ENCODE measurements at regions not wholly inside any gene's neighbourhood (a gene's known extent, or its start where the extent isn't known, plus 50 kb on each side); places are given as distances from the start of the nearest gene placed in this dataset.
"Not testable (repeated sequence)": the region's sequence is repeated elsewhere in the genome, so short reads cannot be mapped to it uniquely, and the experiment has no call there.

DNA sequence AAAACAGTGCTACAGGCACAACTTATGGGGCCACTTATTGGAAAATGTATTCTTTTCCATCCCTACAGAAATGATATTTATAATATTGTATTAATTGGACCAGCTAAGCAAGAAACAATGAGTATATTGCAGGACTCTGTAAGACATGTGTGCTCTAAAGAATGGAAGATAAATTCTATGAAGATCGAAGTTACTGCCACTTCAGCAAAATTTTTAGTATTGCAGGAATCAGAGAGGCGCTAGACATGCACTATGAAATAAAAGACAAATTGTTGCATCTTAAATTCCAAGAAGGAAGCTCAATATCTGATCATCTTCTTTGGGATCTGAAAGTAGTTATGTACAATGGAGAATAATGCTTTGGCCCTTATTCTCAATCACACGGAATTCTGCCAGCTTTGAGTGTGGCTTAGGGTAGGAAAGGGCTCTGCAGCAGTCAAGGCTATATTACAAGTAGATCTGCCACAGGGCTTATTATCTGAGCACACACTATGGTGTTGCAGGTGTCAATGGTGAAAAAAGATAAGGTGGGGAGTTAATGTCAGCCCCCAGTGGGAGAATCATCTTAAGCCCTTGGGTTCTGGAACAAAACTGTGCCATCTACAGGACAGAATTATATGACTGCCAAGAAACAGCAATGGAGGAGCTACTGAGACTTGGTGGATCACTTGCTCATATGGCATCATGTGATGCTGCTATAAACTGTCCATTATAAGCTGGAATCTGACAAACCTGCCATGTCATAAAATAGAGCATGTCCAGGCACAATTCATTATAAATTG, 334.0 kb upstream of the NDST3 start:
- DNase-seq (no peak), ATAC-seq (replicated peaks) (no peak)
- H3K36me3 Mint-ChIP-seq (ENCODE audit: insufficient read depth), result no peaks in the 10 kb centered on the region
- no peaks in the 10 kb centered on the region for H3K27me3 Mint-ChIP-seq
- no peaks in the 10 kb centered on the region for H3K4me1 Mint-ChIP-seq (ENCODE audit: low read depth in 2 of 2)
- H3K9me3 Mint-ChIP-seq, result peaks cover 0 to 3% of the 10 kb centered on the region in 2 donors
- no peak overlapping the region for H3K27ac Mint-ChIP-seq
- H3K4me3 Mint-ChIP-seq, result no peak overlapping the region

DNA sequence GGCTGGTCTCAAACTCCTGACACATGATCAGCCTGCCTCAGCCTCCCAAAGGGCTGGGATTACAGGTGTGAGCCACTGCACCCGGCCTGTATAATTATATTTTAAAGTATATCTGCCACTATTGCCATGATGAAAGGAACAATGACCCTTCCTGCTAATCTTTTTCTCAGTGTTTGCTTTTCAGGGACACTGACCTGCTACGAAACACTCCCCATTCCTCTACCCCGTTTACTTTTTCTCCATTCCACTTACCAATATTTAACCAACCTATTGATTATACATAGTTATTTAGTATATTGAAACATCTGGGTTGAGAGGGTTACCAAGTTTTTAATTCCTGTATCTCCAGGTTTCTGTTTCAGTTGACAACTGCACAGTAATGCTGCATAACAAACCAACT, 331.9 kb upstream of the NDST3 start:
- Mint-ChIP-seq H3K27ac (no peak overlapping the region), H3K9me3 (peaks cover 0 to 1% of the 10 kb centered on the region in 2 donors), H3K4me3 (no peak overlapping the region), H3K36me3 (ENCODE audit: insufficient read depth) (no peaks in the 10 kb centered on the region), H3K4me1 (ENCODE audit: low read depth in 2 of 2) (no peaks in the 10 kb centered on the region), H3K27me3 (no peaks in the 10 kb centered on the region)
- DNase-seq, result no peak
- ATAC-seq (replicated peaks), result no peak

DNA sequence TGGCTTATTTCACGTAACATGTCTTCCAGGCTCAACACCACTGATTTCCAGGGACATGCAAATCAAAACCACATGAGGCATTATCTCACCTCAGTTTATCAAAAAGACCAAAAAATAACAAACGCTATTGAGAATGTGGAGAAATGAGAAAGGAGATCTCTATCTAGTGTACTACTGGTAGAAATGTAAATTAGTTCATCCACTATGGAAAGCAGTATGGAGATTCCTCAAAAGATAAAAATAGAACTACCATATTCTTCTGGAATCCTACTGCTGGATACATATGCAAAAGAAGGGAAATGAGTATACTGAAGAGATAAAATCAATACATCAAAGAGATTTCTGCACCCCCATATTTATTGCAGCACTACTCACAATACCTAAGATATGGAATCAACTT, 329.6 kb upstream of the NDST3 start:
- H3K27me3 Mint-ChIP-seq, result no peaks in the 10 kb centered on the region
- no peak for DNase-seq
- H3K4me3 Mint-ChIP-seq, result no peak overlapping the region
- H3K4me1 Mint-ChIP-seq (ENCODE audit: low read depth in 2 of 2), result no peaks in the 10 kb centered on the region
- H3K27ac Mint-ChIP-seq, result no peak overlapping the region
- no peaks in the 10 kb centered on the region for H3K36me3 Mint-ChIP-seq (ENCODE audit: insufficient read depth)
- peaks cover 6 to 15% of the 10 kb centered on the region in 2 donors for H3K9me3 Mint-ChIP-seq
- no peak for ATAC-seq (replicated peaks)

DNA sequence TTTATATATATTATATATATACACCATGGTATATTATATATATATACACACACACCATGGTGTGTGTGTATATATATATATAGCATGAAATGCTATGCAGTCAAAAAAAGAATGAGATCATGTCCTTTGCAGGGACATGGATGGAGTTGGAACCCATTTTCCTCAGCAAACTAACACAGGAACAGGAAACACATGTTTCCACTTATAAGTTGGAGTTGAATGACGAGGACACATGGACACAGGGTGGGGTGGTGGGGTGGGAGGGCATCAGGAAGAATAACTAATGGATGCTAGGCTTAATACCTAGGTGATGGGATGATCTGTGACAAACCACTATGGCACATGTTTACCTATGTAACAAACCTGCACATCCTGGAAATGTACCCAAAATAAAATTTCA, 293.6 kb upstream of the NDST3 start:
- H3K36me3 Mint-ChIP-seq (ENCODE audit: insufficient read depth), result no peaks in the 10 kb centered on the region
- H3K4me3 Mint-ChIP-seq, result no peak overlapping the region
- H3K27ac Mint-ChIP-seq, result no peak overlapping the region
- H3K4me1 Mint-ChIP-seq (ENCODE audit: low read depth in 2 of 2), result no peaks in the 10 kb centered on the region
- ATAC-seq (replicated peaks) (no peak), DNase-seq (no peak)
- H3K9me3 Mint-ChIP-seq, result peaks cover 2 to 17% of the 10 kb centered on the region in 2 donors
- H3K27me3 Mint-ChIP-seq, result no peaks in the 10 kb centered on the region

DNA sequence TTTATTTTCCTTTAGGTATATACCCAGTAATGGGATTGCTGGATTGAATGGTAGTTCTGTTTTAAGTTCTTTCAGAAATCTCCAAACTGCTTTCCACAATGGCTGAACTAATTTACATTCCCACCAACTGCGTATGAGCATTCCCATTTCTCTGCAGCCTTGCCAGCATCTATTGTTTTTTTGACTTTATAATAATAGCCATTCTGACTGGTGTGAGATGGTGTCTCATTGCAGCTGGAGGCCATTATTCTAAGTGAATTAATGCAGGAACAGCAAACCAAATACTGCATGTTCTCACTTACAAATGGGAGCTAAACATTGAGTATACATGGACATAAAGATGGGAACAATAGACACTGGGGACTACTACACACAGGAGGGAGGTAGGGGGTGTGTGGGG, 288.9 kb upstream of the NDST3 start:
- not testable (repeated sequence) for H3K36me3 Mint-ChIP-seq (ENCODE audit: insufficient read depth); ATAC-seq (replicated peaks); H3K9me3 Mint-ChIP-seq; H3K27ac Mint-ChIP-seq; H3K4me3 Mint-ChIP-seq; H3K27me3 Mint-ChIP-seq; DNase-seq; H3K4me1 Mint-ChIP-seq (ENCODE audit: low read depth in 2 of 2)

DNA sequence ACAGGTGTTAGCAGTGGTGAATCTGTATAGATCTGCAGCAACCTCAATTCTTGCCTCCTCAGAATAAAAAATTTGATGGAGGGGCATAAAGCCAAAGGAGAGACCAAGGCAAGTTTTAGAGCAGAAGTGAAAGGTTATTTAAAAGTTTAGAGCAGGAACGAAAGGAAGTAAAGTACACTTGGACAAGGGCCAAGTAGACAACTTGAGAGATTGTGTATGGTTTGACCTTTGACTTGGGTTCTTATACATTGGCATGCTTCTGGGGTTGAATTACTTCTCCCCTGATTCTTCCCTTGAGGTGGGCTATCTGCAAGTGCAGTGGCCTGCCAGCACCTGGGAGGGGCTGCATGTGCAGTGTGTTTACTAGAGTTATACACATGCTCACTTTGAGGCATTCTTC, 278.8 kb upstream of the NDST3 start:
- Mint-ChIP-seq H3K4me3 (no peak overlapping the region), H3K27ac (no peak overlapping the region), H3K9me3 (peaks cover 10 to 14% of the 10 kb centered on the region in 2 donors), H3K36me3 (ENCODE audit: insufficient read depth) (no peaks in the 10 kb centered on the region), H3K27me3 (no peaks in the 10 kb centered on the region), H3K4me1 (ENCODE audit: low read depth in 2 of 2) (no peaks in the 10 kb centered on the region)
- no peak for DNase-seq
- no peak for ATAC-seq (replicated peaks)

DNA sequence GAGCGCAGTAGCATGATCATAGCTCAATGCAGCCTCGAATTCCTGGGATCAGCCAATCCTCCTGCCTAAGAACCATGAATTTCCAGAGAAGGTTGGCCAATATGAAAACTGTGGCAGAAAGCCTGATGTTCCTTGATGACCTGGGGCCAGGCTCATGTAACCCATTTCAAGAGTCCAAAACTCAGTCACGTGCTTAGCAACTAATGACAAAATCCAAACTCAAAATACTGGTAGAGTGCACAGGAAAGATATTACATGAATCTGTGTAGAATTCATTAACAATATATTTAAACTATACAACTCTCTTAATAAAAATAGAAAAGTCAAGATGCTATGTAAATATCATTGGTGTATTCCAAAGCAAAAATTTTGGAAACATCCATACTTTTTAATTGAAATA, 265.7 kb upstream of the NDST3 start:
- Mint-ChIP-seq H3K4me1 (ENCODE audit: low read depth in 2 of 2) (no peaks in the 10 kb centered on the region), H3K36me3 (ENCODE audit: insufficient read depth) (no peaks in the 10 kb centered on the region), H3K4me3 (no peak overlapping the region), H3K9me3 (peaks cover 2 to 19% of the 10 kb centered on the region in 2 donors), H3K27ac (no peak overlapping the region), H3K27me3 (no peaks in the 10 kb centered on the region)
- ATAC-seq (replicated peaks) (no peak), DNase-seq (no peak)

DNA sequence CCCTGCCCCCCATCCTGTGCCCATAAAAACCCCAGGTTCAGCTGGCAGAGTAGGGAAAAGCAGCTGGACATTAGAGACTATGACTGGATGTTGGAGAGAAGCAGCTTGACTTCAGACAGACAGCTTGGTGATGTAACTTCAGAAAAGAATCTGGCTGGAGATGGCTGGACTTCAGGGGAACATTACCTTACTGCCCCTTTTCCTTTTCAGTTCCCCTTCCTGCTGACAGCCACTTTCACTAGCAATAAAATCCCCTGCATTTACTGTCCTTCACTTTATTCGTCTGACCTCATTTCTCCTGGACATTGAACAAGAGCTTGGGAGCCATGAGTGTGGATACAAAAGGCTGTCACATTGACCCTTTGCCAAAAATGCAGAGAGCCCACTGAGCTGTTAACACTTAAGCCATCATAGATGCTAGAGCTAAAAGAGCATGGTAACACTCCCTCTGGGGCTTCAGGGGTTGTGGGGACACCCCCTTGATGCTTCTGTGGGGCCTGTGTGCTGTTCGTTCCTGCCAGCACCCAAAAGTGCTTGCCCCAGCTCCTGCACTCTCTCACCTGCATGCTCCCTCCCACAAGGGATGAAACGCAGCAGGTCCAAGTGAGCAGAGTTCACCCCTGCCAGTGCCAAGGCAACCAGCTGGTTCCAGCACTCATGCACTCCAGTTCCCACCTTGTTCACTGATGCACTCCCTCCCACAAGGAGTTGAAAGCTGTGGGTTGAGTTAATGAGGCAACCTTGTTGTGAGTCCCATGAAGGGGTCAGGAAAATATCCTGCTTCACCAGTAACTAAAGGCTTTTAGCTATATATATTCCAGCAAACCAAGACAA, 263.8 kb upstream of the NDST3 start:
- Mint-ChIP-seq H3K36me3 (ENCODE audit: insufficient read depth) (no peaks in the 10 kb centered on the region), H3K9me3 (peaks cover 2 to 10% of the 10 kb centered on the region in 2 donors), H3K4me1 (ENCODE audit: low read depth in 2 of 2) (no peaks in the 10 kb centered on the region), H3K4me3 (no peak overlapping the region), H3K27me3 (no peaks in the 10 kb centered on the region), H3K27ac (no peak overlapping the region)
- no peak for DNase-seq
- ATAC-seq (replicated peaks), result no peak

DNA sequence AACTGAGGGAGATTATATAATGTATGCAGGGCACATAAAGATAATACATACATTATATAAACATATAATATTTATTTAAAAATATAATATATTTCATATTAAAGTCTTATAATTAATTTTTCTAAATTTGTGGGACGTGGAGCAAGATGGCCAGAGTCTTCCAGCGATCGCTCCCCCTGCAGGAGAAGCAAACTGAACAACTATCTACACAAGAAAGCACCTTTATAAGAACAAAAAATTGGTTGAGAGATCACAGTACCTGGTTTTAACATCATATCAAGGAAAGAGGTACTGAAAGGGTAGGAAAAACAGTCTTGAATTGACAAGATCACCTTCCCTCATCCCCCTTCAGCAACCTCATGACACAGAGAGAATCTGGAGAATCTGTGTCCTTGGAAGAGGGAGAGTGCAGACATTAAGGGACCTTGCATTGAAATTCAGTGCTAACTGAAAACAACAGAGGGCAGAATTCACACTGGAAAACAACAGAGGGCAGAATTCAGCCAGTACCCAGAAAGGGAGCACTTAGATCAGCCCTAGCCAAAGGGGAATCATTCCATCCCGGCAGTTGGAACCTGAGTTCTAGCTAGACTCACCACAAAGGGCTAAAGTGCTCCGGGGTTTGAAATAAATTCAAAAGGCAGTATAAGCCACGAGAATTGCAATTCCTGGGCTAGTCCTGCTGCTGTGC, 262.5 kb upstream of the NDST3 start:
- Mint-ChIP-seq H3K36me3 (ENCODE audit: insufficient read depth) (no peaks in the 10 kb centered on the region), H3K9me3 (peaks cover 2 to 21% of the 10 kb centered on the region in 2 donors), H3K4me1 (ENCODE audit: low read depth in 2 of 2) (no peaks in the 10 kb centered on the region), H3K27ac (no peak overlapping the region), H3K4me3 (no peak overlapping the region), H3K27me3 (no peaks in the 10 kb centered on the region)
- DNase-seq, result no peak
- ATAC-seq (replicated peaks), result no peak

DNA sequence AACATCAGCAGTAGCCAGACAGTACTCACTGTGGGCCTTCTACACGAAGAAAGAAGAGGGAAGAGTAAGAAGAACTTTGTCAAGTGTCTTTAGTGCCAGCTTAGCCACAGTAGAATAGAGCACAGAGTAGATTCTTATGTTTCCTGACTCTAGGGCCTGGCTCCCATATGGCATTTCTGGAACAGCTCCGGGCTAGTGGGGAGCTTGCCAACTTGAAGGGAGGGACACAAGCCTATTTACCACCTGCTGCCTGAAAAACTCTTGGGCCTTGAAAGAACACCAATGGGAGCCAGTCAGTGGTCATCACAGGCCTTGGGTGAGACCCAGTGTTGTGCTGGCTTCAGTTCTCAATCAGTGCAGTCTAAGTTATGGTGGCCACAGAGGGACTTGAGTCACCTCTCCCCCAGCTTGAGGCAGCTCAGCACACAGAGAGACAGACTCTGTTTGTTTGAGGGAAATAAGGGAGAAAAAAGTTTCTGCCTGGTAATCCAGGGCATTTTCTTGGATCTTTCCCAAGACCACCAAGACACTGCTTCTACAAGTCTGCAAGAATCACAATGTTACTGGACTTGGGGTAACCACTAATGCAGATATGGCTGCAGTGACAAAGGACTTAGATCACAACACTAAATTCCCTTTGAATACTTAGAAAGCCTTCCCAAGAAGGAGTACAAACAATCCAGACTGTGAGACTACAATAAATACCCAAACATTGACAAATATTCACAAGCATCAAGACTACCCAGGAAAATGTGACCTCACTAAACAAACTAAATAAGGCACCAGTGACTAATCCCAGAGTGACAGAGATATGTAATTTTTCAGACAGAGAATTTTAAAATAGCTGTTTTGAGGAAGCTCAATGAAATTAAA, 261.0 kb upstream of the NDST3 start:
- Mint-ChIP-seq H3K27me3 (no peaks in the 10 kb centered on the region), H3K4me3 (no peak overlapping the region), H3K36me3 (ENCODE audit: insufficient read depth) (no peaks in the 10 kb centered on the region), H3K4me1 (ENCODE audit: low read depth in 2 of 2) (no peaks in the 10 kb centered on the region), H3K9me3 (peaks cover 2 to 21% of the 10 kb centered on the region in 2 donors), H3K27ac (no peak overlapping the region)
- ATAC-seq (replicated peaks), result no peak
- DNase-seq, result no peak

DNA sequence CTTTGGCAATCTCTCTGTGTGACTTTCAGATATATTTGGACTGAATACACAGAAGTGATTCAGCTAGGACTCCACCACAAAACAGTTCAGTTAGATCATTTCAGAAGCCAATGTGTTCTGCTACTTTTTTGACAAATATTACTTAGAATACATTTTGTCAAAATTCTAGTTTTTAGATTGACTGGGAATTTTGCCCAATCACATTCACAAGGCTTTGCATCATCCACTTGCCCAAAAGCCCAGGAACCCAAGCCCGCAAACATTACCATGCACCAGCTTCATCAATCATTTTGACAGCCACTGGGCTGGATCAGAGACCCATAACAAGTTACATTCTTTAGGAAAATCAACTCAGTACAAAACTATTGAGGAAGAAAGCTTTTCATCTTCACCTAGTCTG, 256.6 kb upstream of the NDST3 start:
- H3K4me3 Mint-ChIP-seq, result no peak overlapping the region
- ATAC-seq (replicated peaks) (no peak), DNase-seq (no peak)
- no peak overlapping the region for H3K27ac Mint-ChIP-seq
- no peaks in the 10 kb centered on the region for H3K27me3 Mint-ChIP-seq
- no peaks in the 10 kb centered on the region for H3K4me1 Mint-ChIP-seq (ENCODE audit: low read depth in 2 of 2)
- peaks cover 1 to 14% of the 10 kb centered on the region in 2 donors for H3K9me3 Mint-ChIP-seq
- no peaks in the 10 kb centered on the region for H3K36me3 Mint-ChIP-seq (ENCODE audit: insufficient read depth)

DNA sequence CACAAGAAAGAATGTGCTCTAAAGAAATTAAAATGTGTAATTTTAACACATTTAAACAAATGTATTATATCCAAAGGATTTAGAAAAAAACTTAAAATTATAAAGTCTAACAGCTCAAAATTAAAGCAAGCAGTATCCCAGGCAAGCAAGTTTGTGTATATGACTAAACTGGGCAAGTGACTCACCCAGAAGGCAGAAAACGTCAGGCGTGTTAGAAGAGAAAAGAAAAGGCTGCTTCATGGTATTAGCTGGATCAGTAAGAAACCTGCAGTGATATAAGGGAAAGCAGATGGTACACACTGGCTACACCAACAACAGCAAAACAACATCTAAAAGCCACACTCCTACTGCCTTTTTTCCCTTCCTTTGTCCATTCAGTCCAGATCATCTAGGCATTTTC, 250.6 kb upstream of the NDST3 start:
- no peaks in the 10 kb centered on the region for H3K27me3 Mint-ChIP-seq
- H3K36me3 Mint-ChIP-seq (ENCODE audit: insufficient read depth), result no peaks in the 10 kb centered on the region
- no peak overlapping the region for H3K27ac Mint-ChIP-seq
- no peak for DNase-seq
- no peak for ATAC-seq (replicated peaks)
- no peaks in the 10 kb centered on the region for H3K4me1 Mint-ChIP-seq (ENCODE audit: low read depth in 2 of 2)
- H3K4me3 Mint-ChIP-seq, result no peak overlapping the region
- peaks cover 0 to 7% of the 10 kb centered on the region in 2 donors for H3K9me3 Mint-ChIP-seq

DNA sequence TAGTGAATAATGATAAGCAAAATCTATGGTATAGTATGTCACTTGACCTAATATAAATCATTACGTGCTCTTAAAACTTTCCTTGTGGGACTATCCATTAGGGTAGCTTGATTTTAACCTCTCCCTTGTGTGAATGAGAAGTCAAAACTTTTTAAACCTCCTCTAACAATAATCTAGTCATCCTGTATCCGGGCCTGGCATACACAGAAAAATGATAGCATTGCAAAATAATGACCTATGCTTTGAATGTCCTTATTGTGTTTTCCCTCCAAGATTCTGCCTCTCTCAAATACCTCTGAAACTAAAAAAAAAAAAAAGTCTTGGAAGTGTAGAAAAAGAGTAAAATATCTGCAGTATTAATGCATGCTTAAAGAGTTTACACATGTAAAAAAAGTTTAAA, 250.0 kb upstream of the NDST3 start:
- H3K36me3 Mint-ChIP-seq (ENCODE audit: insufficient read depth), result no peaks in the 10 kb centered on the region
- no peak for ATAC-seq (replicated peaks)
- peaks cover 0 to 7% of the 10 kb centered on the region in 2 donors for H3K9me3 Mint-ChIP-seq
- H3K4me3 Mint-ChIP-seq, result no peak overlapping the region
- no peaks in the 10 kb centered on the region for H3K4me1 Mint-ChIP-seq (ENCODE audit: low read depth in 2 of 2)
- DNase-seq, result no peak
- no peaks in the 10 kb centered on the region for H3K27me3 Mint-ChIP-seq
- H3K27ac Mint-ChIP-seq, result no peak overlapping the region

Measured in effector memory CD8-positive, alpha-beta T cell (primary cell).